CD14-positive monocyte (primary cell): ENCODE measurements at regions not wholly inside any gene's neighbourhood (a gene's known extent, or its start where the extent isn't known, plus 50 kb on each side); places are given as distances from the start of the nearest gene placed in this dataset.

Experiments
- DNase-seq, 3 donors: peaks; one replicate each; pipeline ENCODE4 v3.0.0-alpha.2; 2011 to 2022
- H2AFZ ChIP-seq: 2 replicates; pipeline ENCODE4 v1.6.0; 2012; ENCODE audit warnings: mild to moderate bottlenecking, low read depth, low read length, inconsistent platforms; ENCODE audit not compliant: insufficient read depth, poor library complexity, severe bottlenecking
- H3K27ac ChIP-seq, 2 donors: 1 replicate in 1 of 2; 2 replicates in 1 of 2; pipeline ENCODE4 v1.5.1; 2012 to 2013; ENCODE audit warnings: low read length in 2 of 2, control low read depth in 1 of 2, inconsistent platforms in 1 of 2, low read depth in 1 of 2, mild to moderate bottlenecking in 1 of 2
- H3K27me3 ChIP-seq, 2 donors: one replicate each; pipeline versions ENCODE4 v1.6.0 to v1.6.1; 2011 to 2013; ENCODE audit warnings: low read length in 2 of 2; ENCODE audit not compliant: control insufficient read depth in 2 of 2, insufficient read depth in 2 of 2
- H3K36me3 ChIP-seq, 2 donors: replicated peaks in 1 of 2; 1 replicate in 1 of 2; 2 replicates in 1 of 2; pipeline versions ENCODE4 v1.5.1 to v1.6.1; 2012 to 2013; ENCODE audit warnings: low read length in 2 of 2, control low read depth in 1 of 2, inconsistent platforms in 1 of 2, mild to moderate bottlenecking in 1 of 2; ENCODE audit not compliant: insufficient read depth in 2 of 2, control insufficient read depth in 1 of 2
- H3K4me1 ChIP-seq, 2 donors: 1 replicate in 1 of 2; 2 replicates in 1 of 2; pipeline versions ENCODE4 v1.5.1 to v1.6.1; 2012 to 2013; ENCODE audit warnings: low read length in 2 of 2, control low read depth in 1 of 2, inconsistent platforms in 1 of 2, mild to moderate bottlenecking in 1 of 2, moderate library complexity in 1 of 2; ENCODE audit not compliant: insufficient read depth in 2 of 2, control insufficient read depth in 1 of 2
- H3K4me2 ChIP-seq: replicated peaks from 2 replicates; pipeline ENCODE3; 2012; ENCODE audit warnings: low read length, moderate library complexity, mild to moderate bottlenecking; ENCODE audit not compliant: poor library complexity, severe bottlenecking; ENCODE audit errors: extremely low read depth
- H3K4me3 ChIP-seq, 3 experiments: fragments of 200-600 bp in 1 of 3; sonication (generic) in 1 of 3; replicated peaks in 1 of 3; 1 replicate in 2 of 3; 2 replicates in 1 of 3; pipeline ENCODE4 v1.5.1; 2011 to 2013; ENCODE audit warnings: low read length in 3 of 3, mild to moderate bottlenecking in 3 of 3, control low read depth in 2 of 3, low read depth in 2 of 3, inconsistent platforms in 1 of 3, moderate library complexity in 1 of 3
- H3K79me2 ChIP-seq: 2 replicates; pipeline ENCODE4 v1.6.0; 2012; ENCODE audit warnings: mild to moderate bottlenecking, control low read depth, inconsistent platforms, low read length, moderate library complexity; ENCODE audit not compliant: insufficient read depth
- H3K9ac ChIP-seq: 2 replicates; pipeline ENCODE4 v1.6.0; 2017; ENCODE audit warnings: low read length, mild to moderate bottlenecking; ENCODE audit not compliant: insufficient read depth, poor library complexity, severe bottlenecking
- H3K9me3 ChIP-seq, 2 donors: replicated peaks in 1 of 2; 1 replicate in 1 of 2; 2 replicates in 1 of 2; pipeline versions ENCODE4 v1.5.1 to v1.6.1; 2012 to 2013; ENCODE audit warnings: low read length in 2 of 2, control low read depth in 1 of 2; ENCODE audit not compliant: control insufficient read depth in 1 of 2, insufficient read depth in 1 of 2
- H4K20me1 ChIP-seq: 2 replicates; pipeline ENCODE4 v1.6.0; 2012; ENCODE audit warnings: mild to moderate bottlenecking, low read length, control low read depth, moderate library complexity; ENCODE audit not compliant: insufficient read depth
- H3K27ac Mint-ChIP-seq, 7 donors: one replicate each; pipeline ENCODE4 v1.8.0; 2020; ENCODE audit warnings: mild to moderate bottlenecking in 7 of 7, mixed read lengths in 7 of 7, moderate library complexity in 6 of 7, inconsistent platforms in 2 of 7
- H3K27me3 Mint-ChIP-seq, 3 donors: one replicate each; pipeline ENCODE4 v1.8.0; 2021 to 2022; ENCODE audit warnings: low read depth in 3 of 3, mild to moderate bottlenecking in 3 of 3, mixed read lengths in 3 of 3, moderate library complexity in 3 of 3, inconsistent platforms in 1 of 3
- H3K36me3 Mint-ChIP-seq, 2 donors: one replicate each; pipeline ENCODE4 v1.8.0; 2020; ENCODE audit warnings: mixed read lengths in 2 of 2, inconsistent platforms in 1 of 2, mild to moderate bottlenecking in 1 of 2
- H3K4me1 Mint-ChIP-seq: one replicate; pipeline ENCODE4 v1.8.0; 2020; ENCODE audit warnings: mild to moderate bottlenecking, mixed read lengths
- H3K4me3 Mint-ChIP-seq, 2 donors: one replicate each; pipeline ENCODE4 v1.8.0; 2020; ENCODE audit warnings: mild to moderate bottlenecking in 2 of 2, mixed read lengths in 2 of 2, moderate library complexity in 1 of 2
- H3K9me3 Mint-ChIP-seq, 7 donors: one replicate each; pipeline ENCODE4 v1.8.0; 2020 to 2022; ENCODE audit warnings: mixed read lengths in 7 of 7, mild to moderate bottlenecking in 6 of 7, moderate library complexity in 6 of 7, inconsistent platforms in 2 of 7
- WGBS: methylation state at CpG from one replicate; pipeline ENCODE4 v1.1.5; 2013; ENCODE audit warnings: missing lambda C conversion rate; ENCODE audit not compliant: insufficient coverage; 5-methylcytosine and 5-hydroxymethylcytosine counted together
- intact Hi-C, 2 donors: fragments of 100-400 bp; cut with micrococcal nuclease; formaldehyde crosslinking; loops; one replicate each; pipeline versions ENCODE4 v1.15.0 to v1.15.1; 2023
- TF ChIP-seq, protein P1 (sequence below): fragments of 200-600 bp; IDR thresholded peaks from one replicate; pipeline ENCODE4 v1.8.0; 2022; ENCODE audit warnings: antibody characterized with exemption, mild to moderate bottlenecking

DNA sequence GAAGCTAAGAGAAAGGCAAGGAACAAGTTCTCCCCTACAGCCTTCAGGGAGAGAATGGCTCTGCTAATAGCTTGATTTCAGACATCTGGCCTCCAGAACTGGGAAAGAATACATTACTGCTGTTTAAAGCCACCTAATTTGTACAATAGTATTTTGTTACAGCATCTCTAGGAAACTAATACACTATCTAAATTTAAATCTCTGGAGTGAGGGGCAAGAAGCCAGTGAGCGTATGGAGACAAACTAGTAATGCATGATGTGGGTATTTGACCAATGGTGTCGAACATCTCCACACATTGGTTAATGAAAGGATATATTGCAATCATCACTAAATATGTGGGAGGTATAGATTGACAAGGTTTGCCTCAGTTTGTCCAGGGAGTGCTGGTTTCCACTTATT is 451.5 kb downstream of the EPM2A start:
- Histone ChIP-seq H4K20me1 (no peaks in the 10 kb centered on the region), H3K9me3 (peaks cover 0 to 6% of the 10 kb centered on the region in 2 donors), H3K36me3 (no peaks in the 10 kb centered on the region), H3K27me3 (no peaks in the 10 kb centered on the region), H3K4me3 (no peak overlapping the region), H3K27ac (no peak overlapping the region), H3K9ac (no peak overlapping the region), H3K79me2 (no peaks in the 10 kb centered on the region), H3K4me2 (no peak overlapping the region), H2AFZ (no peak overlapping the region), H3K4me1 (no peaks in the 10 kb centered on the region)
- peaks cover 0 to 10% (median 7%) of the 10 kb centered on the region in 7 donors for H3K9me3 Mint-ChIP-seq
- no peaks in the 10 kb centered on the region for H3K4me1 Mint-ChIP-seq
- TF ChIP-seq, protein P1, sequence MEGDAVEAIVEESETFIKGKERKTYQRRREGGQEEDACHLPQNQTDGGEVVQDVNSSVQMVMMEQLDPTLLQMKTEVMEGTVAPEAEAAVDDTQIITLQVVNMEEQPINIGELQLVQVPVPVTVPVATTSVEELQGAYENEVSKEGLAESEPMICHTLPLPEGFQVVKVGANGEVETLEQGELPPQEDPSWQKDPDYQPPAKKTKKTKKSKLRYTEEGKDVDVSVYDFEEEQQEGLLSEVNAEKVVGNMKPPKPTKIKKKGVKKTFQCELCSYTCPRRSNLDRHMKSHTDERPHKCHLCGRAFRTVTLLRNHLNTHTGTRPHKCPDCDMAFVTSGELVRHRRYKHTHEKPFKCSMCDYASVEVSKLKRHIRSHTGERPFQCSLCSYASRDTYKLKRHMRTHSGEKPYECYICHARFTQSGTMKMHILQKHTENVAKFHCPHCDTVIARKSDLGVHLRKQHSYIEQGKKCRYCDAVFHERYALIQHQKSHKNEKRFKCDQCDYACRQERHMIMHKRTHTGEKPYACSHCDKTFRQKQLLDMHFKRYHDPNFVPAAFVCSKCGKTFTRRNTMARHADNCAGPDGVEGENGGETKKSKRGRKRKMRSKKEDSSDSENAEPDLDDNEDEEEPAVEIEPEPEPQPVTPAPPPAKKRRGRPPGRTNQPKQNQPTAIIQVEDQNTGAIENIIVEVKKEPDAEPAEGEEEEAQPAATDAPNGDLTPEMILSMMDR: no peak
- no CpG with 5 or more reads among the region's 2 CpGs for WGBS
- no peak for DNase-seq
- no peaks in the 10 kb centered on the region for H3K27me3 Mint-ChIP-seq
- no peak overlapping the region for H3K27ac Mint-ChIP-seq
- intact Hi-C loops: no loop called here
- H3K4me3 Mint-ChIP-seq: no peak overlapping the region
- no peaks in the 10 kb centered on the region for H3K36me3 Mint-ChIP-seq

DNA sequence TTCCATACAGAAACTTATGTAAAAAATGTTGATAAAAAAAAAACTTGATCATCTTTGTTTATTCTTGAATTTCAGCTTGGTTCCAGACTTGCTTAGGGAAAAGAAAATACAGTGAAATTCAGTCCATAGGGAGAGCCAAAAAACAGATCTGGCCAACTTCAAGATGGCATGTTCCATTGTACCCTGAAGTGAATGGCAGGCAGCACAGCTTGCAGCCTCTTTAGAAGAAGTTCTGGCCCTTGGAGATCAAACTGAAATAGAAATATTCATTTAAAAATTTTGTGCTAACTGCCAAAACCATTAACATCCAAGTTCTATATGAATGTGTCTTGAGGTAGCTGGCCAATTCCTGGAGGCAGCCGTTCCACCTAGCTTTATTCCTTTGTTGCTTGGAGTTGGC is 448.4 kb downstream of the EPM2A start:
- Histone ChIP-seq H2AFZ (no peak overlapping the region), H3K4me3 (no peak overlapping the region), H3K9ac (no peak overlapping the region), H3K79me2 (no peaks in the 10 kb centered on the region), H3K4me1 (no peaks in the 10 kb centered on the region), H3K4me2 (no peak overlapping the region), H3K27me3 (no peaks in the 10 kb centered on the region), H3K9me3 (peaks cover 0 to 7% of the 10 kb centered on the region in 2 donors), H3K27ac (no peak overlapping the region), H4K20me1 (no peaks in the 10 kb centered on the region), H3K36me3 (no peaks in the 10 kb centered on the region)
- no peak overlapping the region for H3K27ac Mint-ChIP-seq
- TF ChIP-seq, protein P1: no peak
- H3K4me1 Mint-ChIP-seq: no peaks in the 10 kb centered on the region
- WGBS: no CpG with 5 or more reads among the region's 1 CpG
- H3K27me3 Mint-ChIP-seq: no peaks in the 10 kb centered on the region
- no peaks in the 10 kb centered on the region for H3K36me3 Mint-ChIP-seq
- no peak overlapping the region for H3K4me3 Mint-ChIP-seq
- intact Hi-C loops: no loop called here
- DNase-seq: no peak
- H3K9me3 Mint-ChIP-seq: peaks cover 0 to 7% (median 4%) of the 10 kb centered on the region in 7 donors
